Renal cortical epithelial cell (primary cell): ENCODE measurements at regions not wholly inside any gene's neighbourhood (a gene's known extent, or its start where the extent isn't known, plus 50 kb on each side); places are given as distances from the start of the nearest gene placed in this dataset.

ENCODE experiments used
- DNase-seq: peaks from one replicate; pipeline ENCODE4 v3.0.0-alpha.2; 2011; ENCODE audit warnings: low read depth

DNA sequence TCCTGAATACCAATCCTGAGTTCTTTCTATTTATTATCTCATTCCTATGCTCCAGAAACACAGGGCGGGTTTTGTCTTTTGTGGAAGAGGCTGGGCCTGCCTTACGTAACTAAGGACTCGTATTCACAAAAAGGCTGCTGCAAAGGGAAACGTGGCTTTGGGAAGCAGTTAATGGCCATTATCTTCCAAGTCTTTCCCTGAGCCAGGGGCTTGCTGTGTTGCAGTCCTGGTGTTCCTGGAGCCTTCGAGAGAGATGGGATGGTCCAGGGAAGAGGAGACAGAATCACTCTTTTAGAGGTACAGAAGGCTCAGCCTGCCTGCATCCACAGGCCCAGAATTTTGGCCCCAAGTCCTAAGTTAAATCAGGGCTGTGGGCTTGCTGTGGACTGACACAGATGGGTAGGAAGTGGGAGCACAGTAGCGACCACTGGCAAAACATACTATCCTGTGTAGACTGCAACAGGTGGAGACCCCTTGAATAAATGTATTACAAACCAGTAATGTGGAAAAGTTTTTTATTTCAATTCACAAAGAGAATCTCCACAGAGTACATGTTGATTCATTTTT, 139.4 kb upstream of the ST6GAL2 start:
- DNase-seq = no peak

GRCh38 chr2:107025869-107026380, 140.0 kb upstream of the ST6GAL2 start:
- DNase-seq = no peak

DNA sequence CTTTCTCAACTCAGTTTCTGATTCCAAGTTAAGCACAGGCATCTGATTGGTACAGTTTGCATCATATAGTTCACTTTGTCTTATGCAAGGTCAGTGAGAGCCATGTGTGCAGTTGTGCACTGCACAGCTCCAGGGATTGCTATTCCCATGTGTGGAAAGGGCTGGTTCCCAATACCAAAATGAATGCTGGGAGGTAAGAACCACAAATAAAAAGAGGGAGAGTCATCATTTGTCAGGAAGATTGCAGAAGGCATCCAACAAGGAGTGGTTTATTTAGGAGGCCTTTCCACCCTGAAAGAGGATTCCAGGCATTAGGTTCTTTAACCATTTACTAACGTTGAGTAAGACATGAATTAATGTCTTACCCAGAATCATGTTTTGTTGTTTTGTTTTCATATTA, 141.2 kb upstream of the ST6GAL2 start:
- no peak for DNase-seq

DNA sequence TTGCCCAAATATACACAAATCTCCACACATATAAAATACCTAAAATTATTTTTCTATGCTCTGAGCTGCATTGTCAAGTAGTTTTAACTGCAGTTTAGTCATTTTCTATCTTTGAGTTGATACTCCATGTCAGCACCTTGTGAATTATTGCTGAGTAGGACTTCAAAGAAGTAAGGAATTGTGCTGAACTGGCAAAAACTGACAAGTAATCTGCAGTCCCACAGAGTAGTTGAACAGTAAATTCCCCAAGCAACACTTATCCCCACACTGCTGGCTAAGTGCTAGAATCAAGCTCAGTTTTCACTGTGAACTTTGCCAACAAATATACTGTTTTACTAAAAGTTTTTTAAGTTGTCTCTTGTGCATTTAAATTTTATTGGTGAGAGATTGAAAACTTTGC, 141.8 kb upstream of the ST6GAL2 start:
- DNase-seq = no peak

GRCh38 chr2:107028661-107029060, 142.7 kb upstream of the ST6GAL2 start:
- DNase-seq = no peak

GRCh38 chr2:107036293-107036692, 150.3 kb upstream of the ST6GAL2 start:
- no peak for DNase-seq

DNA sequence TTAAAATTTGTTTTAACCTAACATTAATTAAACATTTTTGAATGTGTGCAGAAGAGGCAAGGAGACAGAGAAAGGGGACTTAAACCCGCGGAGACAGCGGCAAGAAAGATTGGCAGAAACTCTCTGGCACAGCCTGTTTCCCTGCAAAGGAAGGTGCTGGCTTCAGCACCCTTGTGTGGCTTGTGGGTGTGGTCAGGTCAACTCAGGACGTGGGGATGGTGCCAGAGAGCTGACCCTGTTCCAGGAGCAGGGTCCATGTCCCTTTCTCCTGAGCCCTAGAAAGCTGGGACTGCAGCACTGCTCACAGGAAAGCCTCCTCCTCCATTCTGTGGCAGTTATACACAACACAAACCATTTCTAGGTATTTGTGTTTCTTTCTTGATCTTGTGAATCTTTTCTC, 176.2 kb upstream of the ST6GAL2 start:
- no peak for DNase-seq

- DNase-seq = no peak
These were observed 176.7 kb upstream of the ST6GAL2 start for GRCh38 chr2:107062599-107063220.

GRCh38 chr2:107063228-107063627, 177.3 kb upstream of the ST6GAL2 start:
- DNase-seq = no peak

- DNase-seq = no peak
These were observed 178.8 kb upstream of the ST6GAL2 start for GRCh38 chr2:107064750-107065149.

DNA sequence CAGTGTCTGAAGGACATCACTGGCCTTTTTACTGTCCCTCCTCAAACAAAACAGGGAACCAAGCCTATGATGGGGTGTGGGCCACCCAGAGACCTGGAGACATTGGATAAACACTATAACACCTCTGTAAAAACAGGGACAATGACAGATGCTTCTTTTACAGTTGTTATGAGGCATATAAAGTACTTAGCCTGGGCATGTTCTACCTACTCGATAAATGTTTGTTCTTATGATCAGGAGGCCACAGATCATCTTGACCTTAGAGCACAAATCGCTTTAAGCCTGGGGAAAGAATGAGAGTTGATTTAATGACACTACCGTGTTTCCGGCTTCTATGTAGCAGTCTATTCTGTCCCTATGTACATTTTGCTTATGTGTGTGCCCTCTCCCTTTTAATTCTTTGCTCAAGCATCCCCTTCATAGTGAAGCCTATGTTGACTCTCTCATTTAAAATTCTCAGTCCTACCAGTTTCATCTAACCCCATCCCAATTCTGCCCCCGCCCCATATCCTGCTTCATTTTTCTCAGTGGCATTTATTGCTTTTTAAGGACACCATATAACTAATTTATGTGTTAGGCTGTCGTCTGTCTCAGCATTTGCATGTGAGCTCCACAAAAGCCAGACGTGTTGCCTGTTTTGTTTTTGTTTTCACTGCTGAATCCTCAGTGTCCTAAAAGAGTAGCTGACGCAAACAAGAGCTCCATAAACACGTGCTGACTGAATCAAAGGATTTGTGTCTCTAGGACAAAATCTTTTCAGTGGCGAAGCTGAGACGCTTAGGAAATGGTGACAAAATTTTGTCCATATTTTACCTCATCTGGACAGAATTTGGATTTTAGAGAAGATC, 182.3 kb upstream of the ST6GAL2 start:
- DNase-seq = no peak

GRCh38 chr2:107069890-107070289, 183.9 kb upstream of the ST6GAL2 start:
- no peak for DNase-seq

DNA sequence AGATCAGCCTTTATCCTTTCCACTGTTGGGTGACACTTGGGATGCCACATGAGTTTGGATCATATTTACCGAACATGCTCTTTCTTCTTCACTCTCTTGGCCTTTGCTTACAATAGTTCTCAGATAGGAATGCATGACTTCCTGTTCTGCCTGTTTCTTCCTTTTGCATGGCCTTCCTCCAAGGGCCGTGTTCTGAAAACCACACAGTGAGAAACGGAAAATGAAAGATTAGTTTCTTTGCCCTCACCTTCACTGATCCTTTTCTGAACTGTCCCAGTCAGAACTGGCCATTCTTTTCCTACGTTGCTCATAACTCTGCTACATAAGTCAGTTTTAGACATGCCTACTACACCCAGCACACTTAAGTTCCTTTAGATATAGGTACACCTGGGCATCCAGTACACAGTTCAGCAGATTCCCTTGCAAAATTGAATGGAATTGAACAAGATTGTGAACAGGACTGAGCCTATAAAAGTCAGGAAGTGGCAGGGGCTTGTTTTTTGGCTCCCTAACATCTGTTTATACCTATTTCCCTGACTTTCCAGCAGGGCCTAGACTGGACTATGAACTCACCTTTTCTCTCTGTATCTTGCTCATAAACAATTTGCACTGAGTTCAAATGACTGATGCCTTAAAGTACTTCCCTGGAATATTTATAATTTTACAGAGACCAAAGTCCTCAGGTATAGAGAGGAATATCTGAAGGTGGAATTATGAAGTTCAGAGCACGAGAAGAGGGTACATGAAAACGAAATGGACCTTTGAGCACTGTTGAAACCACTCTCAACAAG, 186.4 kb upstream of the ST6GAL2 start:
- no peak for DNase-seq

GRCh38 chr2:107078584-107078983, 192.6 kb upstream of the ST6GAL2 start:
- no peak for DNase-seq

DNA sequence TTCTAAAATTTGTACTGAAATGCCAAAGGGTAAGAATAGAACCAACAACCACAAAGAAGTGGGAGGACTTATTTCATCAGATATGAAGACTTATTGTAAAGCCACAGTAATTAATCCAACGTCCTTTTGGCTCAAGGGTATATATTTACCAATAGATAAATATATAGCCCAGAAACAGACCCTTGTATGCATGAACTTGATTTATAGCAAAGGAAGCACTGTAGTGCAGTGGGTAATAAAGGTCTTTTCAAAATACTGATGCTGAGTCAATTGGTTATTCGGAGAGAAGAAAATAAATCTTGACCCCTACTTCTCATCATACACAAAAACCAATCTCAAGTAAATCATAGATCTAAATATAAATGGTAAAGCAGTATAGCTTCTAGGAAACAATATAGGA, 200.5 kb upstream of the ST6GAL2 start:
- no peak for DNase-seq

GRCh38 chr2:107088156-107088555, 202.2 kb upstream of the ST6GAL2 start:
- DNase-seq = no peak

- DNase-seq = peak; percentile 2
These were observed 205.3 kb upstream of the ST6GAL2 start for GRCh38 chr2:107091163-107091864.

DNA sequence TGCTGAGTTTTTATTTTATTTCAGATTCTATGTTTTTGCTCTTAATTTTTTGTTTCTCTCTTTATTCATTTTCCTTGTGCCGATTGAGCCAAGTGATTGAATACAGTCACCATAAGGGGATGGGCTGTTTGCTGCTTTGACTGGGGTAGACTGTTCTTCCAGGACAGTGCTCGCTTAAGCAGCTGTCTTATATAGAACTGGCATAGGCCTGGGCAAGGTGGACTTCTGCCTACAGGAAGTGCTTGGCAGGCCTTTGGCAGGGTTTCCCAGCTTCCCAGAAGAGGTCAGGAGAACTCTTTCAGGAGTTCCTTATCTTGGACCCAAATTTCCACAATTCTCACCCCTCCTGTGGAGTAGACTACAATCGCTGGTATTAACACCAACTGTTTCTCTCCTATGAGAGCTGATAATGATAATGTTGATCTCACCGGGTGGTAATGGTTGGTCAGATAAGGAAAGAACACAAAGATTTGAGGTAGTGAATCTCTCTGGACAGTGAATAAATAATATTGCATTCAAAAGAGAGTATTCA, 207.5 kb upstream of the ST6GAL2 start:
- no peak for DNase-seq

DNA sequence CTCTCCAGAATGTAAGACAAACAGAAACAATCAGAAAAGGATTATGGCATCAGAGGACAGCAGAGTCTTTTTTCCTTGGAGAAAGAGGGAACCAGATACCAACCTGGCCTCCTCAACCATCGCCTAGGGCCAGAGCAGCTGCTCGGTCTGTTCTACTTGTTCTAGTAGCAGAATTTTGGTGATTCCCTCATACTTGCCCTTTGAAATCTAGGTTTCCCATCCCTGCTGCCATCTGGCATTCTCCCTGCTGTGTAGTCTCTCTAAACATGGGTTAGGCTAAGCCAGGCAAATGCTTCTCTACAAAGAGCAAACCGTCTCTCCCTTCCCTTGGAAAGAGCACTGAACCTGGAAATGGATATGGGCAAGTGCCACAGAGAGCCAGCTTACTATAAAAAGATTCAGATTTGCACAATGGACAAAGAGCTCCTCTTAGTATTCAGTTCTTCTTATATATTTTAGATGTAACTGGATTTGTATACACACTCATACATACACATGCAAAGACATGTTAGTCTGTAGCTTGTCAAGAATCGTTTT, 208.6 kb upstream of the ST6GAL2 start:
- DNase-seq = no peak

DNA sequence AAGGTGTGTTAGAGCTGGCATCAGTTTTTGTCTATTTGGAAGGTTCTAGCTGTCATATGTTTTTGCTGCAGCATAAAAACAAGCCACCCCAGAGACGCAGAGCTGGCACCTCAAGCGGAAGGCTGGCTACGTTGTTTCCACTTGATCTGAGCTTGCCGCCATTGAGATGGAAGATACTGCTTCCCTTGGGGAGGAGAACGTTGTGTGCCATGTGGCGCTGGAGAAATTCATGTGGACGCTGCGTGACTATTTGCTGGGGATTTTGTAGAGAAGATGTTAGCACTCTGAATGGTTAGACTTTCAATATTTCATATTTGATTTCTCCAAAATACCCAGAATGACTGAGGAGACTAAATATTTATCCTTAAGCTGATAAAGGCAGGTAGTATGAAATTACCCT, 216.2 kb upstream of the ST6GAL2 start:
- DNase-seq = no peak

GRCh38 chr2:107107351-107107750, 221.4 kb upstream of the ST6GAL2 start:
- DNase-seq = no peak
